Adipocyte (in vitro differentiated cells): ENCODE measurements at regions not wholly inside any gene's neighbourhood (a gene's known extent, or its start where the extent isn't known, plus 50 kb on each side); places are given as distances from the start of the nearest gene placed in this dataset.
"Not testable (repeated sequence)": the region's sequence is repeated elsewhere in the genome, so short reads cannot be mapped to it uniquely, and the experiment has no call there.

Experiments
- DNase-seq: peaks from one replicate; pipeline ENCODE4 v3.0.0-alpha.2; 2015; ENCODE audit warnings: low read depth
- H3K27me3 ChIP-seq: replicated peaks from 2 replicates; pipeline ENCODE4 v1.7.0; 2013; ENCODE audit warnings: mild to moderate bottlenecking, low read length, moderate library complexity; ENCODE audit not compliant: control insufficient read depth, insufficient read depth
- H3K36me3 ChIP-seq: 2 replicates; pipeline ENCODE4 v1.7.0; 2013; ENCODE audit warnings: low read length, mild to moderate bottlenecking, moderate library complexity; ENCODE audit not compliant: control insufficient read depth, insufficient read depth, severe bottlenecking
- H3K4me1 ChIP-seq: 2 replicates; pipeline ENCODE4 v1.7.0; 2013; ENCODE audit warnings: mild to moderate bottlenecking, low read length, moderate library complexity; ENCODE audit not compliant: control insufficient read depth, insufficient read depth
- H3K4me3 ChIP-seq: 2 replicates; pipeline ENCODE4 v1.7.0; 2013; ENCODE audit warnings: mild to moderate bottlenecking, low read length, moderate library complexity
- H3K9ac ChIP-seq: 2 replicates; pipeline ENCODE4 v1.7.0; 2013; ENCODE audit warnings: mild to moderate bottlenecking, low read length, moderate library complexity
- H3K9me3 ChIP-seq: 2 replicates; pipeline ENCODE4 v1.7.0; 2013; ENCODE audit warnings: mild to moderate bottlenecking, low read length, moderate library complexity; ENCODE audit not compliant: control insufficient read depth

- Histone ChIP-seq H3K9me3 (no peaks in the 10 kb centered on the region), H3K4me1 (peaks cover 5% of the 10 kb centered on the region), H3K36me3 (no peaks in the 10 kb centered on the region), H3K4me3 (no peak overlapping the region), H3K9ac (no peak overlapping the region), H3K27me3 (peaks cover 21% of the 10 kb centered on the region)
- no peak for DNase-seq
Observed at GRCh38 chr10:76631036-76631670, 1006.5 kb downstream of the KCNMA1 start.

- H3K9me3 ChIP-seq = no peaks in the 10 kb centered on the region
Observed at GRCh38 chr10:76628801-76629200, 1008.8 kb downstream of the KCNMA1 start.

GRCh38 chr10:76626386-76626785 lies 1011.2 kb downstream of the KCNMA1 start:
- H3K4me1 ChIP-seq = peaks cover 5% of the 10 kb centered on the region
- no peaks in the 10 kb centered on the region for H3K9me3 ChIP-seq
- H3K4me3 ChIP-seq = no peak overlapping the region

More at GRCh38 chr10:76628801-76629200, 1008.8 kb downstream of the KCNMA1 start:
- Histone ChIP-seq H3K4me3 (no peak overlapping the region), H3K36me3 (no peaks in the 10 kb centered on the region), H3K4me1 (peaks cover 5% of the 10 kb centered on the region), H3K9ac (no peak overlapping the region), H3K27me3 (peaks cover 15% of the 10 kb centered on the region)
- no peak for DNase-seq

GRCh38 chr10:76624470-76624869 lies 1013.1 kb downstream of the KCNMA1 start:
- no peak for DNase-seq
- Histone ChIP-seq H3K27me3 (no peaks in the 10 kb centered on the region), H3K36me3 (no peaks in the 10 kb centered on the region), H3K9ac (no peak overlapping the region), H3K9me3 (no peaks in the 10 kb centered on the region), H3K4me3 (no peak overlapping the region), H3K4me1 (peaks cover 3% of the 10 kb centered on the region)

More at GRCh38 chr10:76626386-76626785, 1011.2 kb downstream of the KCNMA1 start:
- DNase-seq = no peak
- H3K27me3 ChIP-seq = no peaks in the 10 kb centered on the region
- H3K9ac ChIP-seq = no peak overlapping the region
- no peaks in the 10 kb centered on the region for H3K36me3 ChIP-seq

- Histone ChIP-seq H3K27me3 (no peaks in the 10 kb centered on the region), H3K9me3 (no peaks in the 10 kb centered on the region), H3K36me3 (no peaks in the 10 kb centered on the region), H3K9ac (no peak overlapping the region), H3K4me1 (no peaks in the 10 kb centered on the region), H3K4me3 (no peak overlapping the region)
- DNase-seq = no peak
Observed at GRCh38 chr10:76621886-76622620, 1015.6 kb downstream of the KCNMA1 start.

- H3K36me3 ChIP-seq = no peaks in the 10 kb centered on the region
- no peak overlapping the region for H3K4me3 ChIP-seq
- H3K9ac ChIP-seq = no peak overlapping the region
- no peaks in the 10 kb centered on the region for H3K9me3 ChIP-seq
- no peaks in the 10 kb centered on the region for H3K27me3 ChIP-seq
- H3K4me1 ChIP-seq = no peaks in the 10 kb centered on the region
- DNase-seq = no peak
Observed at GRCh38 chr10:76618641-76619040, 1019.0 kb downstream of the KCNMA1 start.

- no peak overlapping the region for H3K4me3 ChIP-seq
- no peaks in the 10 kb centered on the region for H3K36me3 ChIP-seq
- H3K9ac ChIP-seq = no peak overlapping the region
- DNase-seq = no peak
- H3K4me1 ChIP-seq = no peaks in the 10 kb centered on the region
- H3K27me3 ChIP-seq = no peaks in the 10 kb centered on the region
- no peaks in the 10 kb centered on the region for H3K9me3 ChIP-seq
Observed at GRCh38 chr10:76618171-76618570, 1019.4 kb downstream of the KCNMA1 start.

GRCh38 chr10:76616666-76617065 lies 1020.9 kb downstream of the KCNMA1 start:
- not testable (repeated sequence) for H3K9ac ChIP-seq, H3K4me1 ChIP-seq, H3K4me3 ChIP-seq, H3K9me3 ChIP-seq, H3K36me3 ChIP-seq, H3K27me3 ChIP-seq, DNase-seq

- Histone ChIP-seq H3K4me1 (no peaks in the 10 kb centered on the region), H3K4me3 (no peak overlapping the region), H3K9me3 (peaks cover 3% of the 10 kb centered on the region), H3K27me3 (no peaks in the 10 kb centered on the region), H3K36me3 (no peaks in the 10 kb centered on the region), H3K9ac (no peak overlapping the region)
- no peak for DNase-seq
Observed at GRCh38 chr10:76615049-76615448, 1022.6 kb downstream of the KCNMA1 start.
